Spleen (tissue), 7 donors: ENCODE measurements at regions not wholly inside any gene's neighbourhood (a gene's known extent, or its start where the extent isn't known, plus 50 kb on each side); places are given as distances from the start of the nearest gene placed in this dataset.

Experiments used
- CTCF ChIP-seq, 11 experiments: fragments of 200-600 bp in 7 of 11; fragments of 450-650 bp in 4 of 11; sonication (generic) in 4 of 11; IDR thresholded peaks in 8 of 11; conservative IDR thresholded peaks in 3 of 11; 1 replicate in 7 of 11; 2 replicates in 4 of 11; pipeline versions ENCODE4 v1.4.0 to v1.8.0; 2016 to 2021; ENCODE audit warnings: antibody characterized with exemption in 11 of 11, inconsistent platforms in 4 of 11, mild to moderate bottlenecking in 1 of 11
- POLR2A ChIP-seq, 3 donors: fragments of 450-650 bp; IDR thresholded peaks; one replicate each; pipeline ENCODE4 v1.5.1; 2017; ENCODE audit warnings: antibody characterized with exemption in 3 of 3, mild to moderate bottlenecking in 1 of 3
- POLR2AphosphoS5 ChIP-seq, 3 donors: sonication (generic); formaldehyde crosslinking; IDR thresholded peaks; one replicate each; pipeline ENCODE4 v1.5.1; 2017; ENCODE audit warnings: antibody characterized with exemption in 3 of 3
- donor health status: DM: no; HTN: no; CAD: no; lungs with moderate emphysema.
- donor health status: DM: no; HTN: no; CAD: no.
- donor health status: DM: no; HTN: no; CAD: no.

GRCh38 chr15:61613138-61613537 is 384.0 kb upstream of the RORA start:
- TF ChIP-seq CTCF (IDR thresholded peaks at IDR 0.05 in 8 of 11, conservative IDR thresholded peaks at IDR 0.05 in 3 of 11): no peak
- TF ChIP-seq POLR2AphosphoS5 (IDR thresholded peaks at IDR 0.05): no peak
- TF ChIP-seq POLR2A (IDR thresholded peaks at IDR 0.05): no peak
